ENCODE measurements at regions not wholly inside any gene's neighbourhood (a gene's known extent, or its start where the extent isn't known, plus 50 kb on each side); places are given as distances from the start of the nearest gene placed in this dataset.

GRCh38 chr3:157626817-157627216, 123.6 kb upstream of the VEPH1 start:
- no peak for DNase-seq (ENCODE audit: low read depth)

- no peak for DNase-seq (ENCODE audit: low read depth)
Observed at GRCh38 chr3:157624801-157625200, 121.6 kb upstream of the VEPH1 start.

DNA sequence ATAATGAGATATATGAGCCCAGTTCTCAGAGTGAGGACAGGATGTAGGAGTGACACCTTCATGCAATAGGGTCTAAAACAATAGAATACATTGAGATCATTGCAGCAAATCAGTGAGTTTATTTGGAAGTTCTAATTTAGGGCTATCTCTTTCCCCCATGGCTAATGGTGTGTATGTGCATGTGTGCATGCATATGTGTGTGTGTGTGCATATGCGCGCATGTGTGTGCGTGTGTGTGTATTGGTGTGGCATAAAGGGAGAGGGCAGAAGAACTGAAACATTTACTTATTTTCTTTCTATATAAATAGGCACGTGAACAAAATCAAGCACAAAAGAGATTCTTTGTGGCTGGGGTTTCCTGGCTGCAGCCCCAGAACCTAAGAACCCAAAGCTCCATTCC, 115.7 kb upstream of the VEPH1 start:
- no peak for DNase-seq (ENCODE audit: low read depth)

DNA sequence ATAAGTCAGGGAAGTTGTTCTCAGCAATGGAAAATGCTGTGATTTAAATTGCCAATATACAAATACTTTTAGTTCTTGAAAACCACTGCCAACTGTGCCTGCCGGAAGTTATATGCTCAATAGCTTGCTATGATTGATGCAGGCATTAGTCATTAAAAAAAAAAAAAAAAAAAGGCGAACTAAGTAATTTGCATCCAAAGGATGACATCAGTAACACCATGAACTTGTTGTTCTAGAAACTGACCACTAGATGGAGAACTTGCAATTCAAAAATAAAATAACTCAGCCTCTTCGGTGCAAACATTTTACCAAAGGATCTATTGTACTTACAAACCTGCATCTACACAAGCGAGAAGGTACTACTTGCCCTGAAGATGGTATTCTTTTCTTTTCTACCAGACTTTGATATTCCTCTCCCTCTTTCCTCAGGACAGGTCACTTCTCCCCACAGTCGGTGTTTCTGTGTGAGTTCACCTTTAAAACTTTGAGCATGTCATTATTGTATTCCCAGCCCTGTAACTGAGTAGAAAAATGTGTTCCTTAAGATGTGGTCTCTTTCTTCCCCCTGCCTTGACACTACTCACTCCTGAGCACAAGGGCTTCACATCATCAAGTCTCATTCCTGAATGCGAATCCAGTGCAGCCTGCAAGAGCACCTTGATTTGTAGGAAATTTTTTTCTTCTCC, 115.0 kb upstream of the VEPH1 start:
- no peak for DNase-seq (ENCODE audit: low read depth)

DNA sequence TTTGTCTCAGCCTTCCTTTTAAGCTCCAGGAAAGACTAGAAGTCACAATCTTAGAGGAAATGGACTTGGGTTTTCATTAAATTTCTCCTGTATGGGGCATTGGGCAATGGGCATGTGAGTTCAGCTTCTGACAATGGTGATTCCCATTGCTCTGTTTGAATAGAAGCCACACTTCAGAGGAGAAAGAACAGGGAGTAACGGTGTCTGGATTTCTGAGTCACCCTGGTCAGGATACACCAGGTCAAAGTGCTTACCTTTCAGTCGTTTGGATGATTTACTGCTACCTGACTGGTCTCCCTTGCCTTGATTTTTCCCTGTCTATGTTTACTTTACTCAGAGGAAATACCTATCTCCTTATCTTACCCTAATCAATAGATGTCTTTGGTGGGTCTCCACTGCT, 111.7 kb upstream of the VEPH1 start:
- no peak for DNase-seq (ENCODE audit: low read depth)

GRCh38 chr3:157611536-157612076, 108.4 kb upstream of the VEPH1 start:
- DNase-seq (ENCODE audit: low read depth), result no peak

GRCh38 chr3:157610876-157611535, 107.8 kb upstream of the VEPH1 start:
- DNase-seq (ENCODE audit: low read depth), result no peak

- DNase-seq (ENCODE audit: low read depth), result no peak
Observed at GRCh38 chr3:157607826-157608405, 104.7 kb upstream of the VEPH1 start.

- no peak for DNase-seq (ENCODE audit: low read depth)
Observed at GRCh38 chr3:157606852-157607197, 103.6 kb upstream of the VEPH1 start.

DNA sequence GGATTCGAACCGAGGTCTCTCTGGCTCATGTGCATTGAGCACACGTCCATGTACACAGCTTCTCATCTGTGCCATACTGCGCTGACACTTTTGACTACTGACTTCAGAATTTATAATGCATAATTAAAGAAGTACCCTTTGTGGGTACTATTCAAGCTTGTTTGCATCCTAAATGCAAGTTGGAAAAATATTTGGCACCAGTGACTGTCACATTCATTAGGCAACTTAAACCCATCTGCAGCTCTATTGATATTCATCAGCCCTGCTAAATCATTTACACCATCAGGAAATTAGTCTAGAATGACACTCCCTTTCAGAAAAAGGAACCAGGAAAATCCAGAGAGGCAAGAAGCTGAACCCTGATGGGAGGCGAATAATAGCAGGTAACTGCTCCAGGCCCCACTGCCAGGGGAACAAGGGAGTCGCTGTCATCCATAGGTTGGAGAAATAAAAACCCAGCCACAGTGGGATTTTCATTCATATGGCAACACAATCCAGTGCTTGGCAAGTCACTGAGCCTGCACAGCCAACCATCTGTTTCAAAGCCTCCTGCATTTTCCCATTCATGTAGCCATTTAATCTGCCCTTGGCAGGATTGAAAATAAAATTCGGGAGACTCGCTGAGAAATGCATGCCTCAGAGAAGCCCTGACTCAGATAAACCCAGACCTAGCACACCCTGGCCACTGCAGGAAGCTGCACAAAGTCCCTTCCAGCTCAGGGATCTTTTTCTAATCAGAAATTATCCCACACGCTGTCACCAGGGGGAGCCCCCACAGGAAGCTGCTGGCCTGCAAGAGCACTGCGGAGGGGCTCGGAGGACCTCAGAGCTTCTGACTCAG, 103.0 kb upstream of the VEPH1 start:
- DNase-seq (ENCODE audit: low read depth), result peak; percentile 43

DNA sequence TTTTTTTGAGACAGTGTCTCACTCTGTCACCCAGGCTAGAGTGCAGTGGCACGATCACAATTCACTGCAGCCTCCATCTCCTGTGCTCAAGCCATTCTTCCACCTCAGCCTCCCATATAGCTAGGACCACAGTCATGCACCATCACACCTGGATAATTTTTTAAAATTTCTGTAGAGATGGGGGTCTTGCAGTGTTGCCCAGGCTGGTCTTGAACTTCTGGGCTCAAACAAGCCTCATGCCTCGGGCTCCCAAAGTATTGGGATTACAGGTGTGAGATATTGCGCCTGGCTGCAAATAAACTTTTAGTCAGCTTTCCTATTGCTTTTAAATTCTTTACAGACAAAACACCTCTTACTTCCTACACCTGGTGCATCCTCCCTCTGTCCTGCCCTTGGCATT, 102.1 kb upstream of the VEPH1 start:
- no peak for DNase-seq (ENCODE audit: low read depth)

GRCh38 chr3:157602424-157602823, 99.2 kb upstream of the VEPH1 start:
- DNase-seq (ENCODE audit: low read depth), result no peak

- no peak for DNase-seq (ENCODE audit: low read depth)
Observed at GRCh38 chr3:157595259-157595658, 92.0 kb upstream of the VEPH1 start.

- DNase-seq (ENCODE audit: low read depth), result no peak
Observed at GRCh38 chr3:157594413-157594812, 91.2 kb upstream of the VEPH1 start.

- DNase-seq (ENCODE audit: low read depth), result no peak
Observed at GRCh38 chr3:157592769-157593168, 89.6 kb upstream of the VEPH1 start.

- DNase-seq (ENCODE audit: low read depth), result no peak
Observed at GRCh38 chr3:157590273-157590672, 87.1 kb upstream of the VEPH1 start.

GRCh38 chr3:157589211-157589610, 86.0 kb upstream of the VEPH1 start:
- DNase-seq (ENCODE audit: low read depth), result no peak

DNA sequence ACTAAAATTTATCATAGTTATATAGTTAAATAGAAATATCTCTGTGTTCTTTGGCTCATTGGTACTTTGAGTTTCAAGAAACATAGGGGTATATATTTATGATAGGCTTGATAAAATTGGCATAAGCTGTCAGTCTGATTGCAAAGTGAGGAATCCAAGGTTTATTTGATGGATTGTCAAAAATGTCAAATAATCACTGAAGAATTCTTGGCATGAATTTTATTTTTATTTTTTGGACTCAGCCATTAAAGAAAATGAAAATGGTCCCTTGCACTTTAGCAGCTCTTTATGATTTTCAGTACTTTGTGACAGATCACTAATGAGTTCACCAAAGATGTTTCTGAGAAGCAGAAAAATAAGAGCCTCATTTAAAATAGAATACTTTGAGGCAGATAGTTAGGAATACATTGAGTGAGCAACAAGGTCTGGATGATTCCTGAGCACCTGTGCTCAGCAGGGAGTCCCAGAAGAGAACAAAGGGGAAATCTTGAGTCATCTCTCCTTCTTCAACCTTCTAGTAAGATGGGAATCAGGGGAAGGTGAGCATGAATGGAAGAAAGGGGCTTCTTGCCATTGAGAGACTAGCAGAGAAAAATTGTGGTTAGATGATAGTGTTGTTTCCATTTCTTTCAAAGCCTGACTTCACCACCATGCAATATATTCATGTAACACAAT, 85.3 kb upstream of the VEPH1 start:
- DNase-seq (ENCODE audit: low read depth), result no peak

DNA sequence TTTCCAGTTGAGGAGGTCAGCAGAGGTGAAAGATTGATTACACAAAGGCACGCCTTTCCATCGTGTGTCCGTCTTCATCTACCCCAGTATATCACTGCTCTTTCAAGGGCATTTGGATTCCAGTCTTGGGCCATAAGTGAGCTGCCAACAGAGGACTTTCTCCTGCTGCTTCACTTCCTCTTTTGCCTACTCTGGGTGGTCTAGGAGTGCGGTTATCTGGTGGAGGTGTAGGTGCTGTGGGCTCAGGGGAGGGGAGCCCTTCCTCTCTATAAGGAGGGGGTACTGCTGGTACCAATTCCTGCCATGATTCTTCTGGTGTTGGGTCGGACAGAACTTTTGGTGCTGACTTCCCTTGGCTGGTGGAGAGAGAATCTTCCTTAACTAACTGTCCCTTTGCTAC, 83.1 kb upstream of the VEPH1 start:
- DNase-seq (ENCODE audit: low read depth), result no peak

DNA sequence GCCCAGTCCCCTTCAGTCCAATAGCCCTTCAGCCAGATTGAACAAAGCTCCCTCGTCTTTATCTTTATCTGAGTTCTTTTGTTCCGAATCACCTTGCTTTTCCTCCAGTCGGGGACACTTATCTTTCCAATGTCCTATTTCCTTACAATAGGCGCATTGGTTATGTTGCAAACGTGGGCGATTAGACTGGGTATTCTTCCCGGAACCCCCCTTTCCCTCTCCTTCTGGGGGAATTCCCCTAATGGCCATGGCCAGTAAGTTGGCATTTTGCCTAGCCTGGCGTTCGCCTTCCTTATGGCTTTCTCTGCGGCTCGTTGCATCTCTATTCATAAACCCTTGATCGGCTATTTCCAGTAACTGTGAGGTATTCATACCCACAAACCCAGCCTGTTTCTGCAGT, 82.2 kb upstream of the VEPH1 start:
- DNase-seq (ENCODE audit: low read depth), result no peak

GRCh38 chr3:157582637-157582973, 79.4 kb upstream of the VEPH1 start:
- no peak for DNase-seq (ENCODE audit: low read depth)
